IPS-NIHi7 (cell line): ENCODE measurements at regions not wholly inside any gene's neighbourhood (a gene's known extent, or its start where the extent isn't known, plus 50 kb on each side); places are given as distances from the start of the nearest gene placed in this dataset.

Source experiments
- DNase-seq: peaks from one replicate; pipeline ENCODE4 v3.0.0; 2012; ENCODE audit warnings: mixed read lengths; ENCODE audit errors: extremely low spot score

DNA sequence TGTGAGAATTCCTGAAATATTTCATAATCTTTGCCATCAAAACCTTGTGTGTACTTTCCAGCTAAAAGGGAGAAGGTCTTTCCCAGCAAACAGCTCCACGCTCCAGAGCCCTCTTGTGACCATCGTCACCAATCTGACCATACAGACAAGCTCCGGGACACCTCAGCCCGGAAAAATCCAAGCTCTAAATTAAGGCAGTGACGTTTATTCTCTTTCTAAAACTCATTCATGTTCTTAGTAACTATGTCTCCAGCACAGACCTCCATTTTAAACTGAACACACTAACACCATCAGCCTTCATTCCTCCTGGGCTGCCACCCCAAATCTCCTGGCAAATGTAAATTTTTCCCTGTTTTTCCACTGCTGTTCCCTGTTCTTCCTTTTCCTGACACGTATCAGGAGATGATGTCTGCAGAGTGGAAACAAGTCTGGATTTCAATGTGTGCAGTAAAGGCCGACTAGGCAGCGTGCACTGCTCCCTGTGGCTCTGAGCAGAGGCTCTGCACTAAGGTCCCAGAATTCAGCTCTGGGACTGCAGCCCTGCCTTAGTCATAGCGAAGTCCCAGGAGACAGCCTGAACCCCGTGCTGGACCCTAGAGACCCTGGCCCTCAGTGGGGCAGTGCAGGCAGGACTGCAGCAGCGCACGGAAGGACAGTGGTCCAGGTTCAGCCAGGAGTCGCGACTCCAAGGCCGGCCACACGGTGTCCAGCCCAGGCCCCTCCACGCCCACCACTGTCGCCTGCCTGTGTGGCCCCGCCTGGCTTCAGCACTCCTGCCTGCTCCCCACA is 452.5 kb upstream of the SALL3 start:
- DNase-seq: no peak

DNA sequence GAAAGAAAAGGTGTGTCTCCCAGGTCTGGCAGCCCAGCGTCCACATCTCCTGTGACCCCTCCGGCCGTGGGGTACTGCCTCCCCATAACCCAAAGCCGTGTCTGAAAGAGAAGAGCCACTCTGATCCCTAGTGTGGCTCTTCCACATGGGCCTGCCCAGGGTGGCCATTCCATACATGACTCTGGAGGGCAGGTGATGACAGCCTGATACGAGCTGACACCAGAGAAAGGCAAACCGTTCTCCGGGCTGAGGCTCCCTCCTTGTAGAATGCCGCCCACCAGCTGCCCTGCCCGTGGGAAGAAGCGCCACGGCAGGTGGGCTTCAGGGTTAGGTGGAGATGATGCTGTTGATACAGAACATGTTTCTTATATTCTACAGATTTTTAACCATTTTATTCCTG is 451.6 kb upstream of the SALL3 start:
- DNase-seq: no peak

DNA sequence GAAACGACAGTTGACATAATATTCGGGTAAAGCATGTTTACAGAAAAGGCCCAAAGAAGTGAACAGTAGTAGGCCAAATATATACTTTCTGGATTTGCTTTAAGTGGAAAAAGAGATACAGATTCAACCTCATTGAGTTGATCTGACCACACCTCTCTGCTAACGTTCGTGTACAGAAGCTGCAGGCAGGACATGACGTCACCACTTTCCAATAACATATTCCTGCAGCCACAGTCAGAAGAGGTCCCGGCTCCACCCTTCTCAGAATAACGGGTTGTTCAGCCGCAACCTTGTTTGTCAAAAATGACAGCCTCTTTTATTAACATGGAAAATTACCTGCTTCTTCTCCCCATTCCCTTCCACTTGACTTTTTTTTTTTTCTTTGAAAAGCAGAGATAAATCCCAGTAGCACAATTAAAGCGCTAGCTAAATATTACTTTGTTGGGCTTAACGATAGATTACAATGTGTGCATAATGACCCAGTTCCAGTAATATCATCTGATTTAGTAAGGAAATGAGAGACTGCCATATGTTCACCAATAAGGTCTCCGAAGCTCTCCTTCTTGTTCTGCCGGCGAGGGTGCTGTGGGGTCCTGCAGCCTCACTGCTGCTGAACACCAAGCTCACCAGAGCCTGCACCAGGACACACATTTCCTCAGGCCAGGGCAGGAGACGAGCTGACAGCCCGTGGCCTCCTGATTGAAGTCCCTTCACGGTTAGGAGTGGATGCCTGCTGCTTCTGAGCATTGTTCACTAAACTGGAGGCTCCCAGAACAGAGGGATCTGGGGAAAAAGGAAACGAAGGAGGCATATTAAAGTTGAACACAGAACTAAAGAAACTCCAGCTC is 451.0 kb upstream of the SALL3 start:
- DNase-seq: no peak

DNA sequence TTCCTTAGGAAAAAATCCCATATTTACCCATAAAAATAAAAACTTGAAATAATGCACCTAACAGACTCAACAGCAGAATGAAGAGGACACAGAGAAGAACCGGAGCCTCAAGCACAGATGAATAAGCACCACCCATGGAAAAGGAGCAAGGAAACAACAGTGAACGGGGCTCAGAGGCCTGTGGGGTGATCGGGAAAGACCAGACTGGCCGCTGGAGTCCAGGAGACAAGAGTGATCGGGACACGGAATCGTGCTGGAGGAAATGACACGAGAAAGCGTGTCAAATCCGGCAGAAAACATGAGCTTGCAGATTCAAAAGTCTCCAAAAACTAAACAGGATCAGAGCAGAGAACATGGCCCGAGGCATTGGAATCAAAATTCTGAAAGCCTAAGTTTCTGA is 448.0 kb upstream of the SALL3 start:
- no peak for DNase-seq

DNA sequence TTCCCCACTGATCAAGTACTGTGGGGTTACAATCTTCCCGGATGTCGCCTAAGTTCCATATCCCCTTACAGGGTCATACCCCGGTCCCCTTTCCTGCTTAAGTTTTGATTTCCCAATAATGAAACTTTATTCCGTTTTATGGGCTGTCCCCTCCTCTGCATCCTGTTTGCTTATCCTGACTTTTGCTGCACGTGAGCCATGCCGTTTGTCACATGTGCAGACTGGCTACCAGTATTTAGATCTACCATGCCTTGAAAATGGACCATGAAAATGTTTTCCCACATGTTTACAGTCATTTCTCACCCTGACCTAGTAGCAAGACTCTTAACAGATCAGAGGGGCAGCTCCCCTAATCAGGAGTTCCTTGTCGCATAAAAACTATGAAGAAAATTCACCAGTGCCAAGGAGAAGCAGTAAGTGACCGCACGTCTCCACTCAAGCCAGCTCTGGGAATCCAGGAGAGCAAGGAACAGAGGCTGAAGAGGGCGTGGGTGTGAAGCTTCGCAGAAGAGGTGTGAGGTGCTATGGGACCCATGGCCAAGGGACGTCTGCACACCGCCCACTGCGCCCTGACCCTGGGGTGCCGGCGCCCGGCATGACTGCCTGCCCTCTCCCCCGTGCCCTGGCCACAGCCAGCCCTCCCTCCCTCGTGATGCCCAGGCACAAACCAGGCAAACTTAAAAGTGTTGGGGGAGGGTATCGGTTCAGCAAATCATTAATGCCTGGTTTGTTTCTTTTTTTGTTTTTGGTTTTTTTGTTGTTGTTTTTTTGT is 440.8 kb upstream of the SALL3 start:
- no peak for DNase-seq

GRCh38 chr18:78540636-78541529 is 438.7 kb upstream of the SALL3 start:
- DNase-seq: no peak

- DNase-seq: no peak
Measured at GRCh38 chr18:78542204-78542603, 437.4 kb upstream of the SALL3 start.

GRCh38 chr18:78543201-78543725 is 436.4 kb upstream of the SALL3 start:
- DNase-seq: no peak

GRCh38 chr18:78546281-78546680 is 433.3 kb upstream of the SALL3 start:
- DNase-seq: no peak

DNA sequence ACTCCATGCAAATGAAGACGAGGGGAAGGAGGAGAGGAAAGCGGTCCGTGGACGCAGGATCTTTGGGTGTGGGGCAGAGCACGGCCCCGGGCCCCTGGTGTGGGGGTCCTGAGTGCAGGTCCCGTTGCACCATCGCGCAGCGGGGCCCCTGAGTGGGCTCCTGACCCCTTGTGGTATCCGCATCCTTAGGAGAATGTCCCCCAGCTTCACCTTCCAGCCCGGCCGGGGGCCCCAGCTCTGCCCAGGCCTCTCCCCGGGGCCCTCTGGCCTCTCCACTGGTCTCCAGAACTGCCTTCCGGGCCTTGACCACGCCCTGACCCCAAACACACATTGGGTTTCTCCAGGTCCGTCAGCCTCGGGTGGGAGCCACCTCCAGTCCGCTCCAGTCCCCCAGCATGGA is 431.8 kb upstream of the SALL3 start:
- DNase-seq: no peak

- DNase-seq: no peak
Measured at GRCh38 chr18:78548261-78549058, 431.2 kb upstream of the SALL3 start.

GRCh38 chr18:78549971-78550370 is 429.6 kb upstream of the SALL3 start:
- DNase-seq: no peak

DNA sequence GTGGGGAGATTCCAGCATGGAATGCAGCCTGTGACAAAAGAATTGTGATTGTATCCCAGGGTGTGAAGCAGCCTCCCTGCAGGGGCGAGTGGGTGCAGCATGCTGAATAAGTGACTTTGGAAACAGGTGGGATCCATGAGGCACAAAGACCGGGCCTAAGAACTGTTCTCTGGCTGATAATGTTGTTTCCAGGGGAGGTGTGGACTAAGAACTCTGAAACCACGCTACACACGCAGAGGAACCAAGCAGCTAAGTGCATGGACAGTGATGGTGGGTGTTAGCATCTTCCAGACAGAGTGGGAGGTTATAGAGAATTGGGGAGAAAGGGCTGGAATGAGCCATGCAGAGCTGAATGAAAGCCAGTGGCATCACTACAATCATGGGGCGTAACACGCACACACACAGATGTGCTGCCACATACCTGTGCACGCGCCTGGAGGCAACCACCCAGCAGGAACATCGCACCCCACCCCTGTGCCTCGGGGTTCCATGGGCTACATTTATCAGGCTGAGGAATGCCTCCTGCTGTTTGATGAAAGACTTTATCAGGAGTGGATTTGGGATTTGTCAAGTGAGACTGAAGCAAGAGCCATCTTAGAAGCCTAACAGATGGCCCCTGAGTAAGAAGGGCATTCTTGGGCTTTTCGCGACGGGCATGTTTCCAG is 424.5 kb upstream of the SALL3 start:
- DNase-seq: no peak

- DNase-seq: no peak
Measured at GRCh38 chr18:78557371-78557770, 422.2 kb upstream of the SALL3 start.

- no peak for DNase-seq
Measured at GRCh38 chr18:78558101-78558810, 421.4 kb upstream of the SALL3 start.

DNA sequence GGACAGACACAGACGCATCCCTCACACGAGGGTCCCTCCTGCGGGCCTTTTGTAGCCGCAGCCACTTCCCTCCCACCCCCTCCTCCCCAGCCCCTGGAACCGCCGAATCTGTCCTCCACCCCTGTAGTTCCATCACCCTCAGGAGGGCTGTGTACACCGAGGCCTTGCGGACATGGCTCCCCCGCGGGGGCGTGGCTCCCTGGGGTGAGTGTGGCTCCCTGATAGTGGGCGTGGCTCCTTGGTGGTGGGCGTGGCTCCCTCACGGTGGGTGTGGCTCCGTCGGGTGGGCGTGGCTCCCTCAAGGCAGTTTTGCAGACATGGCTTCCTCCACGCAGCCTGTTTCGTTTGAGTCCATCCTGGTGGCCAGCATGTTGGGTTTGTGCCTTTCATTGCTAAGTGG is 420.7 kb upstream of the SALL3 start:
- DNase-seq: no peak

DNA sequence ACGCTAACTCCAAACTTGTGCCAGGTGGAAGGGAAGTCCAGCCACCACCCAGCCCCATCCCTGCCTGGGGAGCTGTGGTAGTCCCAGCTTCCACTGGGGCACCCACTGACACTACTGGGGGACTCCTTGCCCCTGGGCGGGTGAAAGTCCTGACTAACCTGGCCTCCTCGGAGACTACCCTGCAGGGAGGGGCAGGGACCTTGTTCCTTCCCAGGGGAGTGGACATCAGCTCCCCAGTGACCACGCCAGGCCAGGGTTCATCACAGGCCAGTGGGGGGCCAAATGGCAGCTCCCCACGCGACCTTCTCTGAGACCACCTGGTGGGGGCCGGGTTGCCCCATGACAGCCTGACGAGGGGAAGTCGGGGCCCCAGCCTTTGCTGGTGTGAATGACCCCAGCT is 420.0 kb upstream of the SALL3 start:
- DNase-seq: no peak

DNA sequence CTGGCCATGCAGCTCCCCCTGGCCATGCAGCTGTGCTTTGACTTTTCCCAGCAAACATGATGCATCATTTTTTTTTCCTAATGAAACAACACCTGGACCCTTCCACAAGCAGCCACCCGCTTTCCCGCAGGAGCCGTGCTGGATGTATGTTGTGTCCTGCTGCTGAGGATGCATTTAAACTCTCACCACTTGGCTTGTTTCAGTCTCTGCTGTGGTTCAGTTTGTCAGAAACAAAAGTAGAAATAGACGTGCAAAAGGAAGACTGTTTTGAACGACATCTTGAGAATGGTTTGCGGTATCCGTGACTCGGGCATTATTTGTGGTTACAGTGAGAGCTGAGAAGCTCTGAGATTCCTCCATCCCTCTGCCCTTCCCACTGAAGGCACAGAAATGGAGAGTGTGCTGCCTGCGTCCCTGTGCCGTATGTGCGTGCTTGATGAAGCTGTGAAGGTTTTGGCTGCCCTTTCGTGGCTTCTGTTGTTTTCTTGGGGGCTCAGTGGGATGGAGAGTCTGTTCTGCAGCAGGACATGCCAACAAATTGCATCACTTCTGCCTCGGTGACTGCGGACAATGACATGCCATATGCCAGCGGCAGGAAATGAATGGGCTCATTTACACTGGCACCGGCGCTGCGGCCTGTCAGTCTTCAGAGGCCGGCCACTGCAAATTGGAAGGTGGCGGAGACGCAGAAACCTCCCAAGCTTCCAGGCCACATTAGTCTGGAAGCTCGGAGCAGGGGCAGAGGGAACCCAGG is 417.7 kb upstream of the SALL3 start:
- DNase-seq: no peak
